IMR-90 (cell line): ENCODE measurements at regions not wholly inside any gene's neighbourhood (a gene's known extent, or its start where the extent isn't known, plus 50 kb on each side); places are given as distances from the start of the nearest gene placed in this dataset.

Experiments
- ATAC-seq: fragments of 200-7000 bp; cut with Tn5 transposase; 2 replicates; pipeline ENCODE4 v1.9.1; 2020; ENCODE audit warnings: low read depth, mild to moderate bottlenecking, moderate library complexity
- BruUV-seq: library from RNA; stranded (reverse); fragments of 400-500 nt; replicated peaks from 2 replicates; lab custom pipeline; 2021; lab: Mats Ljungman, UMichigan
- CTCF ChIA-PET: fragments of 300-600 bp; formaldehyde crosslinking; extraction: SDS; loops from one replicate; lab custom pipeline; 2021; ENCODE audit warnings: antibody characterized with exemption; lab: Yijun Ruan, JAX
- POLR2A ChIA-PET: fragments of 300-600 bp; sonication (Branson Sonifier 250); formaldehyde crosslinking; loops from one replicate; lab custom pipeline; 2022; ENCODE audit warnings: antibody characterized with exemption; ENCODE audit not compliant: unreplicated experiment; lab: Charles Lee
- DNase-seq: peaks from one replicate; pipeline ENCODE4 v3.0.0; 2013
- H2AFZ ChIP-seq: replicated peaks from 2 replicates; pipeline ENCODE3; 2013; ENCODE audit warnings: low read length, mild to moderate bottlenecking; ENCODE audit not compliant: poor library complexity
- H2AK5ac ChIP-seq: 2 replicates; pipeline ENCODE4 v1.6.1; 2013; ENCODE audit warnings: low read depth, low read length, inconsistent platforms
- H2AK9ac ChIP-seq: replicated peaks from 2 replicates; pipeline ENCODE3; 2013; ENCODE audit warnings: mild to moderate bottlenecking, low read depth, low read length, moderate library complexity; ENCODE audit not compliant: poor library complexity
- H2BK120ac ChIP-seq: 2 replicates; pipeline ENCODE4 v1.6.1; 2013; ENCODE audit warnings: low read depth, low read length, inconsistent platforms
- H2BK15ac ChIP-seq: 3 replicates; pipeline ENCODE4 v1.6.1; 2013; ENCODE audit warnings: low read depth, low read length, inconsistent platforms
- H2BK20ac ChIP-seq: 2 replicates; pipeline ENCODE4 v1.6.1; 2013; ENCODE audit warnings: low read depth, mild to moderate bottlenecking, inconsistent platforms, low read length, moderate library complexity
- H2BK5ac ChIP-seq: 2 replicates; pipeline ENCODE4 v1.6.1; 2013; ENCODE audit warnings: mild to moderate bottlenecking, low read depth, low read length, inconsistent platforms; ENCODE audit not compliant: poor library complexity, severe bottlenecking
- H3K14ac ChIP-seq: replicated peaks from 2 replicates; pipeline ENCODE4 v1.6.1; 2013; ENCODE audit warnings: low read depth, low read length, inconsistent platforms
- H3K18ac ChIP-seq: 2 replicates; pipeline ENCODE4 v1.6.1; 2013; ENCODE audit warnings: low read depth, low read length, control low read depth
- H3K23ac ChIP-seq: 2 replicates; pipeline ENCODE4 v1.6.1; 2013; ENCODE audit warnings: low read depth, low read length, inconsistent platforms
- H3K27ac ChIP-seq: 2 replicates; pipeline ENCODE4 v1.5.1; 2013; ENCODE audit warnings: mild to moderate bottlenecking, control low read depth, low read length; ENCODE audit not compliant: insufficient read depth
- H3K27me3 ChIP-seq: 2 replicates; pipeline ENCODE4 v1.6.1; 2013; ENCODE audit warnings: low read length; ENCODE audit not compliant: control insufficient read depth, insufficient read depth
- H3K36me3 ChIP-seq: 2 replicates; pipeline ENCODE4 v1.6.1; 2013; ENCODE audit warnings: low read length, mixed read lengths; ENCODE audit not compliant: control insufficient read depth, insufficient read depth
- H3K4ac ChIP-seq: 2 replicates; pipeline ENCODE4 v1.6.1; 2013; ENCODE audit warnings: low read depth, low read length, inconsistent platforms
- H3K4me1 ChIP-seq: 2 replicates; pipeline ENCODE4 v1.6.1; 2013; ENCODE audit warnings: low read length, mixed read lengths; ENCODE audit not compliant: control insufficient read depth, insufficient read depth
- H3K4me2 ChIP-seq: 2 replicates; pipeline ENCODE4 v1.6.1; 2013; ENCODE audit warnings: low read depth, mild to moderate bottlenecking, control low read depth, low read length, moderate library complexity
- H3K4me3 ChIP-seq: 2 replicates; pipeline ENCODE4 v1.5.1; 2013; ENCODE audit warnings: low read depth, mild to moderate bottlenecking, control low read depth, low read length, moderate library complexity; ENCODE audit not compliant: insufficient read depth
- H3K56ac ChIP-seq: 2 replicates; pipeline ENCODE4 v1.6.1; 2013; ENCODE audit warnings: low read length, inconsistent platforms; ENCODE audit not compliant: insufficient read depth; ENCODE audit errors: extremely low read depth
- H3K79me1 ChIP-seq, 2 experiments: 2 replicates each; pipeline ENCODE4 v1.6.1; 2013; ENCODE audit warnings: low read length in 2 of 2, inconsistent platforms in 1 of 2, low read depth in 1 of 2
- H3K9ac ChIP-seq: 2 replicates; pipeline ENCODE4 v1.6.1; 2013; ENCODE audit warnings: low read depth, low read length, control low read depth
- H3K9me1 ChIP-seq: 2 replicates; pipeline ENCODE4 v1.6.1; 2013; ENCODE audit warnings: low read length, inconsistent platforms; ENCODE audit not compliant: insufficient read depth
- H3K9me3 ChIP-seq: 2 replicates; pipeline ENCODE4 v1.6.1; 2013; ENCODE audit warnings: low read length; ENCODE audit not compliant: control insufficient read depth, insufficient read depth
- H4K20me1 ChIP-seq: 2 replicates; pipeline ENCODE4 v1.6.1; 2013; ENCODE audit warnings: low read length, inconsistent platforms; ENCODE audit not compliant: insufficient read depth
- H4K5ac ChIP-seq: 2 replicates; pipeline ENCODE4 v1.6.1; 2013; ENCODE audit warnings: mild to moderate bottlenecking, low read depth, low read length, control low read depth
- H4K8ac ChIP-seq, 2 experiments: 2 replicates each; pipeline ENCODE4 v1.6.1; 2013; ENCODE audit warnings: low read depth in 2 of 2, low read length in 2 of 2, control low read depth in 1 of 2, inconsistent platforms in 1 of 2
- H4K91ac ChIP-seq: 2 replicates; pipeline ENCODE4 v1.6.1; 2013; ENCODE audit warnings: low read depth, low read length, inconsistent platforms; ENCODE audit not compliant: insufficient read depth
- BHLHE40 ChIP-seq: fragments of 150-350 bp; IDR thresholded peaks from 2 replicates; pipeline ENCODE4 v1.6.1; 2016; ENCODE audit warnings: mild to moderate bottlenecking, low read depth, low read length
- CEBPB ChIP-seq: IDR thresholded peaks from 2 replicates; pipeline ENCODE4 v1.6.1; 2012; ENCODE audit warnings: low read depth, low read length, improper control_type of control experiment
- CHD1 ChIP-seq: IDR thresholded peaks from 2 replicates; pipeline ENCODE4 v1.6.1; 2012; ENCODE audit warnings: low read depth, low read length, improper control_type of control experiment
- CTCF ChIP-seq: conservative IDR thresholded peaks from 2 replicates; pipeline ENCODE4 v1.5.1; 2012; ENCODE audit warnings: mild to moderate bottlenecking, low read depth, low read length, improper control_type of control experiment
- FOS ChIP-seq: fragments of 150-350 bp; IDR thresholded peaks from 2 replicates; pipeline ENCODE4 v1.6.1; 2016; ENCODE audit warnings: low read depth, low read length
- MAFK ChIP-seq: IDR thresholded peaks from 2 replicates; pipeline ENCODE4 v1.6.1; 2012; ENCODE audit warnings: low read depth, low read length, improper control_type of control experiment
- MAZ ChIP-seq: IDR thresholded peaks from 2 replicates; pipeline ENCODE4 v1.6.1; 2012; ENCODE audit warnings: low read depth, mild to moderate bottlenecking, low read length, improper control_type of control experiment, moderate library complexity, borderline replicate concordance
- MXI1 ChIP-seq: IDR thresholded peaks from 2 replicates; pipeline ENCODE4 v1.6.1; 2012; ENCODE audit warnings: low read depth, mild to moderate bottlenecking, low read length, moderate library complexity, borderline replicate concordance
- NFE2L2 ChIP-seq: fragments of 150-350 bp; IDR thresholded peaks from 2 replicates; pipeline ENCODE4 v1.6.1; 2016; ENCODE audit warnings: low read depth, mild to moderate bottlenecking, low read length
- POLR2A ChIP-seq: IDR thresholded peaks from 2 replicates; pipeline ENCODE4 v1.6.1; 2012; ENCODE audit warnings: mild to moderate bottlenecking, low read depth, low read length
- RAD21 ChIP-seq: IDR thresholded peaks from 2 replicates; pipeline ENCODE4 v1.6.1; 2012; ENCODE audit warnings: low read length, improper control_type of control experiment
- RCOR1 ChIP-seq: IDR thresholded peaks from 2 replicates; pipeline ENCODE4 v1.6.1; 2012; ENCODE audit warnings: mild to moderate bottlenecking, low read length, improper control_type of control experiment; ENCODE audit not compliant: insufficient replicate concordance
- RFX5 ChIP-seq: IDR thresholded peaks from 2 replicates; pipeline ENCODE4 v1.8.0; 2012; ENCODE audit warnings: low read depth, mild to moderate bottlenecking, low read length, moderate library complexity
- SMC3 ChIP-seq: fragments of 150-350 bp; IDR thresholded peaks from 2 replicates; pipeline ENCODE4 v1.6.1; 2016; ENCODE audit warnings: low read depth, mild to moderate bottlenecking, antibody characterized with exemption, low read length, moderate library complexity
- WGBS, 2 experiments: methylation state at CpG; one replicate each; pipeline versions ENCODE4 v1.1.5 to v1.1.7; 2013; ENCODE audit warnings: missing lambda C conversion rate in 2 of 2; ENCODE audit not compliant: insufficient read length in 1 of 2; ENCODE audit errors: extremely low coverage in 2 of 2; 5-methylcytosine and 5-hydroxymethylcytosine counted together
- dilution Hi-C: fragments of 300-500 bp; cut with HindIII; formaldehyde crosslinking; loops from one replicate; pipeline ENCODE4 v1.14.3; 2018; ENCODE audit warnings: low sequenced_read_pairs; ENCODE audit not compliant: unreplicated experiment
- in situ Hi-C: fragments of 300-500 bp; cut with MboI; formaldehyde crosslinking; loops from 3 replicates; pipeline ENCODE4 v1.14.3; 2019; ENCODE audit warnings: low sequenced_read_pairs, inconsistent platforms, mixed read lengths
- intact Hi-C: fragments of 100-400 bp; cut with micrococcal nuclease; formaldehyde crosslinking; loops from 2 replicates; pipeline ENCODE4 v1.10.0; 2022
- TF ChIP-seq, protein P1 (sequence below): fragments of 150-350 bp; IDR thresholded peaks from 2 replicates; pipeline ENCODE4 v1.6.1; 2016; ENCODE audit warnings: low read depth, mild to moderate bottlenecking, low read length, moderate library complexity, borderline replicate concordance
- TF ChIP-seq, protein P2 (sequence below): fragments of 150-350 bp; IDR thresholded peaks from 2 replicates; pipeline ENCODE4 v1.6.1; 2017; ENCODE audit warnings: mild to moderate bottlenecking, antibody characterized with exemption, low read length, low read depth

DNA sequence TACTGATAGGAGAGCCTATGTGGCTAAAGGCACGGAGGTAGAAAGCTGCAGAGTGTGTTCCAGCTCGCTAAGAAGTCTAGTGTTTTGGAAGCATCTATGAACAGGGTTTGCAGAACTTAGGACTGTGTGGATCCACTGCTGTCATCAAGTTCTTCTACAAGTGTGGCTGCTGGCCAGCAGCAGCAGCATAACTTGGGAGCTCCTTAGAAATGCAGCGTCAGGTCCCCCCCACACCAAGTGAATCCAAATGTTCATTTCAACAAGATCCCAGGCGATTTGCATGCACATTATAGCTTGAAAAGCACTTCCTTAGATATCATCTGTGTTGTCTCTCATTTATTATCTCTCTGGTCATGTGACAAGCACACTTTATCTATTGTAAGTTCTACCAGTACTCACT is 131.9 kb upstream of the SHISA6 start:
- Histone ChIP-seq H2BK120ac (no peak overlapping the region), H3K79me1 (no peaks in the 10 kb centered on the region), H2BK5ac (no peak overlapping the region), H3K23ac (no peak overlapping the region), H3K9me3 (peaks cover 15% of the 10 kb centered on the region), H2AK9ac (no peak overlapping the region), H3K9me1 (no peaks in the 10 kb centered on the region), H3K4me3 (no peak overlapping the region), H4K91ac (no peak overlapping the region), H3K18ac (no peak overlapping the region), H3K4ac (no peak overlapping the region), H4K8ac (no peak overlapping the region), H4K20me1 (no peaks in the 10 kb centered on the region), H3K27ac (no peak overlapping the region), H2AK5ac (no peak overlapping the region), H3K4me2 (no peak overlapping the region), H2BK15ac (no peak overlapping the region), H3K4me1 (no peaks in the 10 kb centered on the region), H2BK20ac (no peak overlapping the region), H3K9ac (no peak overlapping the region), H2AFZ (no peak overlapping the region), H4K5ac (no peak overlapping the region), H3K14ac (no peak overlapping the region), H3K36me3 (no peaks in the 10 kb centered on the region), H3K56ac (no peak overlapping the region), H3K27me3 (no peaks in the 10 kb centered on the region)
- intact Hi-C loops (no loop called here), in situ Hi-C loops (no loop called here), dilution Hi-C loops (no loop called here)
- ATAC-seq (no peak), DNase-seq (no peak)
- 20% methylated on average over 1 of the region's 4 CpGs; no CpG with 5 or more reads in 1 of the 2 experiments for WGBS, 2 experiments
- no TSS peak for BruUV-seq
- ChIA-PET CTCF (no interaction called here), POLR2A (no interaction called here)
- TF ChIP-seq POLR2A (no peak), CTCF (no peak), CEBPB (no peak), RFX5 (no peak), MAFK (no peak), BHLHE40 (no peak), NFE2L2 (no peak), SMC3 (no peak), FOS (no peak), RAD21 (no peak), MAZ (no peak), CHD1 (no peak), RCOR1 (no peak), MXI1 (no peak)
- TF ChIP-seq, protein P1, sequence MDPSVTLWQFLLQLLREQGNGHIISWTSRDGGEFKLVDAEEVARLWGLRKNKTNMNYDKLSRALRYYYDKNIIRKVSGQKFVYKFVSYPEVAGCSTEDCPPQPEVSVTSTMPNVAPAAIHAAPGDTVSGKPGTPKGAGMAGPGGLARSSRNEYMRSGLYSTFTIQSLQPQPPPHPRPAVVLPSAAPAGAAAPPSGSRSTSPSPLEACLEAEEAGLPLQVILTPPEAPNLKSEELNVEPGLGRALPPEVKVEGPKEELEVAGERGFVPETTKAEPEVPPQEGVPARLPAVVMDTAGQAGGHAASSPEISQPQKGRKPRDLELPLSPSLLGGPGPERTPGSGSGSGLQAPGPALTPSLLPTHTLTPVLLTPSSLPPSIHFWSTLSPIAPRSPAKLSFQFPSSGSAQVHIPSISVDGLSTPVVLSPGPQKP = no peak
- TF ChIP-seq, protein P2, sequence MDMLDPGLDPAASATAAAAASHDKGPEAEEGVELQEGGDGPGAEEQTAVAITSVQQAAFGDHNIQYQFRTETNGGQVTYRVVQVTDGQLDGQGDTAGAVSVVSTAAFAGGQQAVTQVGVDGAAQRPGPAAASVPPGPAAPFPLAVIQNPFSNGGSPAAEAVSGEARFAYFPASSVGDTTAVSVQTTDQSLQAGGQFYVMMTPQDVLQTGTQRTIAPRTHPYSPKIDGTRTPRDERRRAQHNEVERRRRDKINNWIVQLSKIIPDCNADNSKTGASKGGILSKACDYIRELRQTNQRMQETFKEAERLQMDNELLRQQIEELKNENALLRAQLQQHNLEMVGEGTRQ = no peak
